MCF 10A (cell line): ENCODE measurements at regions not wholly inside any gene's neighbourhood (a gene's known extent, or its start where the extent isn't known, plus 50 kb on each side); places are given as distances from the start of the nearest gene placed in this dataset.

Source experiments
- BruUV-seq: library from RNA; stranded (reverse); fragments of 400-500 nt; replicated peaks from 2 replicates; lab custom pipeline; 2021; lab: Mats Ljungman, UMichigan
- CTCF ChIA-PET: fragments of 300-600 bp; sonication (Branson Sonifier 250); formaldehyde crosslinking; extraction: SDS; loops from one replicate; lab custom pipeline; 2021; ENCODE audit warnings: antibody characterized with exemption, inconsistent platforms; lab: Yijun Ruan, JAX
- POLR2A ChIA-PET: fragments of 300-600, 350-650 bp; sonication (Branson Sonifier 250); formaldehyde crosslinking; extraction: SDS; loops from one replicate; lab custom pipeline; 2020; ENCODE audit warnings: antibody characterized with exemption, inconsistent platforms; lab: Yijun Ruan, JAX
- DNase-seq: peaks from one replicate; pipeline ENCODE4 v3.0.0-alpha.2; 2018; ENCODE audit not compliant: unreplicated experiment
- H3K27ac Mint-ChIP-seq: one replicate; pipeline ENCODE4 v1.8.0; 2022; ENCODE audit warnings: mild to moderate bottlenecking, low read depth, mixed read lengths; ENCODE audit not compliant: unreplicated experiment
- H3K27me3 Mint-ChIP-seq: one replicate; pipeline ENCODE4 v1.8.0; 2022; ENCODE audit warnings: mixed read lengths; ENCODE audit not compliant: insufficient read depth, unreplicated experiment
- H3K36me3 Mint-ChIP-seq: one replicate; pipeline ENCODE4 v1.8.0; 2022; ENCODE audit warnings: mild to moderate bottlenecking, moderate library complexity, mixed read lengths; ENCODE audit not compliant: insufficient read depth, unreplicated experiment
- H3K4me1 Mint-ChIP-seq: one replicate; pipeline ENCODE4 v1.8.0; 2022; ENCODE audit warnings: mixed read lengths; ENCODE audit not compliant: insufficient read depth, unreplicated experiment
- H3K4me3 Mint-ChIP-seq: one replicate; pipeline ENCODE4 v1.8.0; 2022; ENCODE audit warnings: mild to moderate bottlenecking, moderate library complexity, mixed read lengths; ENCODE audit not compliant: unreplicated experiment
- H3K9me3 Mint-ChIP-seq: one replicate; pipeline ENCODE4 v1.8.0; 2022; ENCODE audit warnings: mixed read lengths; ENCODE audit not compliant: unreplicated experiment
- CTCF ChIP-seq: fragments of 200-600 bp; IDR thresholded peaks from one replicate; pipeline ENCODE4 v1.8.0; 2022; ENCODE audit warnings: antibody characterized with exemption, mild to moderate bottlenecking; ENCODE audit not compliant: unreplicated experiment
- intact Hi-C: fragments of 100-400 bp; cut with micrococcal nuclease; formaldehyde crosslinking; loops from 2 replicates; pipeline ENCODE4 v1.14.1; 2022

- Mint-ChIP-seq H3K27me3 (peaks cover 20% of the 10 kb centered on the region), H3K27ac (no peak overlapping the region), H3K4me3 (no peak overlapping the region), H3K9me3 (peaks cover 8% of the 10 kb centered on the region), H3K4me1 (no peaks in the 10 kb centered on the region), H3K36me3 (no peaks in the 10 kb centered on the region)
- DNase-seq: no peak
- TF ChIP-seq CTCF: no peak
- intact Hi-C loops: no loop called here
- POLR2A ChIA-PET: no interaction called here
- BruUV-seq: no TSS peak
- CTCF ChIA-PET: interaction anchor here (0.7 kb wide), 1 partner anchor 77 kb away, joined by 4 read pairs; no protein-coding TSS in a partner anchor
These were observed 439.4 kb upstream of the ARID1B start for GRCh38 chr6:156337801-156338200.

GRCh38 chr6:156336733-156337132, 440.4 kb upstream of the ARID1B start:
- intact Hi-C loops: no loop called here
- H3K9me3 Mint-ChIP-seq: peaks cover 17% of the 10 kb centered on the region
- H3K4me3 Mint-ChIP-seq: no peak overlapping the region
- no peaks in the 10 kb centered on the region for H3K36me3 Mint-ChIP-seq
- H3K27ac Mint-ChIP-seq: no peak overlapping the region
- no peak for TF ChIP-seq CTCF
- DNase-seq: no peak
- peaks cover 14% of the 10 kb centered on the region for H3K27me3 Mint-ChIP-seq
- ChIA-PET POLR2A (no interaction called here), CTCF (interaction anchor here (0.6 kb wide), 1 partner anchor 244 kb away, joined by 6 read pairs; no protein-coding TSS in a partner anchor)
- BruUV-seq: no TSS peak
- no peaks in the 10 kb centered on the region for H3K4me1 Mint-ChIP-seq

- Mint-ChIP-seq H3K4me3 (no peak overlapping the region), H3K9me3 (peaks cover 24% of the 10 kb centered on the region), H3K4me1 (no peaks in the 10 kb centered on the region), H3K36me3 (no peaks in the 10 kb centered on the region), H3K27me3 (peaks cover 8% of the 10 kb centered on the region), H3K27ac (no peak overlapping the region)
- TF ChIP-seq CTCF: no peak
- BruUV-seq: no TSS peak
- no peak for DNase-seq
- ChIA-PET CTCF (interaction anchor here (0.7 kb wide), 1 partner anchor 16 kb away, joined by 5 read pairs; no protein-coding TSS in a partner anchor), POLR2A (no interaction called here)
- intact Hi-C loops: no loop called here
These were observed 441.1 kb upstream of the ARID1B start for GRCh38 chr6:156336089-156336488.

- no peaks in the 10 kb centered on the region for H3K4me1 Mint-ChIP-seq
- peaks cover 26% of the 10 kb centered on the region for H3K9me3 Mint-ChIP-seq
- no peak for DNase-seq
- no peak for TF ChIP-seq CTCF
- BruUV-seq: no TSS peak
- CTCF ChIA-PET: no interaction called here
- H3K27ac Mint-ChIP-seq: no peak overlapping the region
- H3K4me3 Mint-ChIP-seq: no peak overlapping the region
- no peaks in the 10 kb centered on the region for H3K36me3 Mint-ChIP-seq
- POLR2A ChIA-PET: no interaction called here
- intact Hi-C loops: no loop called here
- H3K27me3 Mint-ChIP-seq: no peaks in the 10 kb centered on the region
These were observed 442.2 kb upstream of the ARID1B start for GRCh38 chr6:156334966-156335365.
